IPS-20b (cell line): ENCODE measurements at regions not wholly inside any gene's neighbourhood (a gene's known extent, or its start where the extent isn't known, plus 50 kb on each side); places are given as distances from the start of the nearest gene placed in this dataset.

Experiments
- H3K27ac ChIP-seq: one replicate; pipeline ENCODE4 v1.5.1; 2013; ENCODE audit warnings: low read length
- H3K27me3 ChIP-seq: 2 replicates; pipeline ENCODE4 v1.6.1; 2013; ENCODE audit warnings: mild to moderate bottlenecking, low read length, inconsistent platforms; ENCODE audit not compliant: insufficient read depth
- H3K36me3 ChIP-seq: 2 replicates; pipeline ENCODE4 v1.6.1; 2013; ENCODE audit warnings: low read depth, mild to moderate bottlenecking, inconsistent platforms, low read length, moderate library complexity; ENCODE audit not compliant: insufficient read depth
- H3K4me1 ChIP-seq: 2 replicates; pipeline ENCODE4 v1.6.1; 2013; ENCODE audit warnings: mild to moderate bottlenecking, control low read depth, inconsistent platforms, low read length, moderate library complexity; ENCODE audit not compliant: insufficient read depth
- H3K4me3 ChIP-seq: 2 replicates; pipeline ENCODE4 v1.5.1; 2013; ENCODE audit warnings: mild to moderate bottlenecking, low read length, inconsistent platforms
- H3K9ac ChIP-seq: 2 replicates; pipeline ENCODE4 v1.6.1; 2013; ENCODE audit warnings: low read depth, mild to moderate bottlenecking, inconsistent platforms, low read length, moderate library complexity
- H3K9me3 ChIP-seq: 2 replicates; pipeline ENCODE4 v1.6.1; 2013; ENCODE audit warnings: mild to moderate bottlenecking, low read depth, low read length, inconsistent platforms; ENCODE audit not compliant: insufficient read depth

- H3K27ac ChIP-seq = no peak overlapping the region
- H3K4me3 ChIP-seq = no peak overlapping the region
- H3K9me3 ChIP-seq = no peaks in the 10 kb centered on the region
- no peaks in the 10 kb centered on the region for H3K36me3 ChIP-seq
- H3K9ac ChIP-seq = no peak overlapping the region
- no peaks in the 10 kb centered on the region for H3K27me3 ChIP-seq
- peaks cover 29% of the 10 kb centered on the region; the same call in 1 of the 2 replicates for H3K4me1 ChIP-seq
Observed at GRCh38 chr11:25583596-25583995, 748.3 kb upstream of the ANO3 start.

GRCh38 chr11:25587496-25587895, 744.4 kb upstream of the ANO3 start:
- H3K27ac ChIP-seq = no peak overlapping the region
- no peaks in the 10 kb centered on the region; the same call in 1 of the 2 replicates for H3K9me3 ChIP-seq

DNA sequence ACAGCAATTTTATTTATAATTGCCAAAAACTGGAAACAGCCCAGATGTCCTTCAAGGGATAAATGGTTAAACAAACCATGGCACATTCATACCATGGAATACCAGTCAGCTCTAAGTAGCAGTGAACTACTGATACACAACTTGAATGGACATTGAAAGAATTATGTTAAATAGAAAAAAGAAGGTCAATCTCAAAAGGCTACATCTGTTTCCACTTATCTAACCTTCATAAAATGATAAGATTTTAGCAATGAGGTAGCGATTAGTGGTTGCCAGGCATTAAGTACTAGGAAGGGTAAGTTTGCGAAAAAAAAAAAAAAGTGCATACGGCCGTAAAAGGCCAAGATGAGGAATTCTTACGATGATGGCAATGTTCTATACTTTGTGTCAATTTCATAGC, 738.7 kb upstream of the ANO3 start:
- H3K36me3 ChIP-seq = no peaks in the 10 kb centered on the region
- no peaks in the 10 kb centered on the region for H3K4me1 ChIP-seq
- H3K27ac ChIP-seq = no peak overlapping the region
- H3K4me3 ChIP-seq = no peak overlapping the region
- H3K9ac ChIP-seq = no peak overlapping the region
- H3K9me3 ChIP-seq = no peaks in the 10 kb centered on the region; the same call in 1 of the 2 replicates
- H3K27me3 ChIP-seq = no peaks in the 10 kb centered on the region

More at GRCh38 chr11:25587496-25587895, 744.4 kb upstream of the ANO3 start:
- Histone ChIP-seq H3K36me3 (no peaks in the 10 kb centered on the region), H3K9ac (no peak overlapping the region), H3K27me3 (no peaks in the 10 kb centered on the region), H3K4me1 (peaks cover 5% of the 10 kb centered on the region; the same call in 1 of the 2 replicates), H3K4me3 (no peak overlapping the region)

GRCh38 chr11:25596701-25597100, 735.2 kb upstream of the ANO3 start:
- no peak overlapping the region for H3K27ac ChIP-seq
- no peaks in the 10 kb centered on the region for H3K4me1 ChIP-seq
- no peaks in the 10 kb centered on the region for H3K27me3 ChIP-seq
- H3K36me3 ChIP-seq = no peaks in the 10 kb centered on the region
- H3K4me3 ChIP-seq = no peak overlapping the region
- H3K9me3 ChIP-seq = no peaks in the 10 kb centered on the region
- H3K9ac ChIP-seq = no peak overlapping the region

- H3K27me3 ChIP-seq = no peaks in the 10 kb centered on the region
- H3K4me3 ChIP-seq = no peak overlapping the region
- H3K27ac ChIP-seq = no peak overlapping the region
- H3K4me1 ChIP-seq = no peaks in the 10 kb centered on the region
- H3K9me3 ChIP-seq = no peaks in the 10 kb centered on the region
- H3K36me3 ChIP-seq = no peaks in the 10 kb centered on the region
- H3K9ac ChIP-seq = no peak overlapping the region
Observed at GRCh38 chr11:25597696-25598095, 734.2 kb upstream of the ANO3 start.

DNA sequence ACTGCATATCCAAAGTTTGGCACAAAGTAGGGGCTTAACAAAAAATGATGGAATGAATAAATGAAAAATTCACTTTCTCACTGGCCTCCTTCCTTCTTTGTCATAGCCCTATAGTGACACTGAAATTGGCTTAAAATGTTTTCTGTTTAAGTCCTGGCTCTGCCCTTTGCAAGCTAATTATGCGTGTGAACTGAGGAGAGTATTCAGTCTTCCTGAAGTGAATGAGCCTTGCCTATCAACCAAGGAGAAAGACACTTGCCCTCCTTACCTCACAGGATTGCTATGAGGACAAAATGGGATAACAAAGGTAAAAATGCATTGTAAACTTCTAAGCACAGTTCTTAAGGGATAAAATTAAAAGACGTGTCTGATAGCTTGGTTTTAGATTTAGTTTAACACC, 729.8 kb upstream of the ANO3 start:
- Histone ChIP-seq H3K9me3 (no peaks in the 10 kb centered on the region; the same call in 1 of the 2 replicates), H3K9ac (no peak overlapping the region), H3K4me3 (no peak overlapping the region), H3K36me3 (no peaks in the 10 kb centered on the region), H3K27me3 (no peaks in the 10 kb centered on the region), H3K4me1 (no peaks in the 10 kb centered on the region), H3K27ac (no peak overlapping the region)

DNA sequence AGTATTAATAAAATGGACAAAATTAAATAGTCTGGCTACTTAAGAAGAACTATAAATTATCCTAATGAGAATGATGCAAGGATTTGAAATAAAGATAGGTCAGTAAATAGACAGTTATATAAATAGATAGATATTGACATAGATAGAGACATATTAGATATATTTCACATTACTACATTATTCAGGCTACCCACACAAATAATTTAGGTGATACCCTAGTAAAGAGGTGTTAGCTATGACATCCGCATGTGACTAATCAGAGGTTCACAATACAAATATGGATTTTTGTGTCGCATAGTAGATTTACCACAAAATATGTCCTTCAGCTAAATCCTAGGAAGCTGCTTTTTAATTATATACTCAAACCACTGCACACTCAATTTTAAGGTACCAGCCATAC, 729.0 kb upstream of the ANO3 start:
- H3K27me3 ChIP-seq = no peaks in the 10 kb centered on the region
- H3K9me3 ChIP-seq = no peaks in the 10 kb centered on the region; the same call in 1 of the 2 replicates
- H3K4me3 ChIP-seq = no peak overlapping the region
- no peaks in the 10 kb centered on the region for H3K4me1 ChIP-seq
- H3K27ac ChIP-seq = no peak overlapping the region
- no peak overlapping the region for H3K9ac ChIP-seq
- no peaks in the 10 kb centered on the region for H3K36me3 ChIP-seq

DNA sequence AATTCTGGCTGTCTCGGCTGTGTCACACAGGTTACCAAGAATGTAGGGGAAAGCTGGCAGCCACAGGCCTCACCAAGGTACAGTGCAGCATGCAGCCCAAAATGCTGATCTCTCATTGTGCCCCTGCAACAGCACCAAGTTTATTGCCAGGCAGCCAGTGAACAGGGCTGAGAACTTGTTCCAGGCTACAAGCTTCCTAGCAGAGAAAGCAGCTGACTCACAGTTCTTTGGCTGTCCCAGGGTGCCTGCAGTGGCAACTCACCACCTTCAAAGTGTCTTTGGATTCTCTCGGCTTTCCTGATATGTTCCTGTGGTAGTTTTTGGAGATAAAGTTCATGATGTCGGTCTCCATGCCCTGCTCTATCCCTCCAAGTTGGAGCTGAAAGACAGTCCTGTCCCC, 719.1 kb upstream of the ANO3 start:
- Histone ChIP-seq H3K36me3 (no peaks in the 10 kb centered on the region), H3K9me3 (peaks cover 14% of the 10 kb centered on the region), H3K27me3 (no peaks in the 10 kb centered on the region), H3K4me1 (peaks cover 3% of the 10 kb centered on the region; the same call in 1 of the 2 replicates), H3K9ac (no peak overlapping the region), H3K27ac (no peak overlapping the region), H3K4me3 (no peak overlapping the region)

DNA sequence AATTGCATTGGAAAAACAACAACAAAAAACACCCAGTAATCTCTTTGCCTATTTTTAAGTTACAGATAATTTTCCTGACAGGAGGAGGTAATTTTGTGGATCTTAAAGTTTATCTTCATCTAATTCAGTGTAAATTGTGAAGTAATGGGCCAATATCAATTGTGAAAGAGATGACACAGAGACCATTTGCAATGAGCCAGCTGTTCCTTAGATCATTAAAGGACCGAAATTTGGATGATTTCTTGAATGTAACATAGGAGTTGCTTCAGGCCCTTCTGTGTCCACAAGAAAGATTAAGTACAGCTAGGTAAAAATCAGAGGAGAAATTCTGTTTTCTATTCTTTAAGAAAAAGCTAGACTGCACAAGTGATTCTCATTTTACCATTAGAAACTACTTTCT, 718.5 kb upstream of the ANO3 start:
- no peak overlapping the region for H3K4me3 ChIP-seq

GRCh38 chr11:25613865-25614264, 718.1 kb upstream of the ANO3 start:
- H3K4me1 ChIP-seq = peaks cover 3% of the 10 kb centered on the region; the same call in 1 of the 2 replicates
- H3K9me3 ChIP-seq = peaks cover 14% of the 10 kb centered on the region
- no peaks in the 10 kb centered on the region for H3K36me3 ChIP-seq
- no peak overlapping the region for H3K4me3 ChIP-seq
- no peak overlapping the region for H3K27ac ChIP-seq
- H3K9ac ChIP-seq = no peak overlapping the region
- H3K27me3 ChIP-seq = no peaks in the 10 kb centered on the region

More for the DNA sequence above, 718.5 kb upstream of the ANO3 start:
- H3K36me3 ChIP-seq = no peaks in the 10 kb centered on the region
- no peaks in the 10 kb centered on the region for H3K27me3 ChIP-seq
- peaks cover 14% of the 10 kb centered on the region for H3K9me3 ChIP-seq
- no peak overlapping the region for H3K9ac ChIP-seq
- no peak overlapping the region for H3K27ac ChIP-seq
- peaks cover 3% of the 10 kb centered on the region; the same call in 1 of the 2 replicates for H3K4me1 ChIP-seq

GRCh38 chr11:25615069-25615468, 716.9 kb upstream of the ANO3 start:
- Histone ChIP-seq H3K36me3 (no peaks in the 10 kb centered on the region), H3K27ac (no peak overlapping the region), H3K9me3 (peaks cover 14% of the 10 kb centered on the region), H3K4me3 (no peak overlapping the region), H3K4me1 (peaks cover 3% of the 10 kb centered on the region; the same call in 1 of the 2 replicates), H3K27me3 (no peaks in the 10 kb centered on the region), H3K9ac (no peak overlapping the region)

DNA sequence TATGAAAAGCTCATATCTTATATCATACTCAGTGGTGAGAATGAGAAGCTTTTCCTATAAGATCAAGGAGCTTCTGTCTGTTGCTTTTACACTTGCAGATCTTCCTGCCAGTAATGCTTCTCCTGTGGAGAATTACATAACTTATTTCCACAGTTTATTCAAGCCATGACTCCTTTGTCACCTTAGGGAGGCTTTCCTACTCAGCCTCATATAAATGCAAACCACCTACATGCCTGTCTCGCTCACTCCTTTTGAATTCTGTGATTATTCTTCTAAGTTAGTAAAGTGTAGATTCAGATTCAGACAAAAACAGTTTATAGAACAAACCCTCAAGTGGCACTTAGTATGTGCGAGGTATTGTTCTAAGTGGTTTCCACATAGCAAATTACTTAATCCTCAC, 716.1 kb upstream of the ANO3 start:
- Histone ChIP-seq H3K9ac (no peak overlapping the region), H3K9me3 (peaks cover 8% of the 10 kb centered on the region; the same call in 1 of the 2 replicates), H3K27me3 (no peaks in the 10 kb centered on the region), H3K4me1 (peaks cover 3% of the 10 kb centered on the region; the same call in 1 of the 2 replicates), H3K27ac (no peak overlapping the region), H3K4me3 (no peak overlapping the region), H3K36me3 (no peaks in the 10 kb centered on the region)
